ENCODE measurements at regions not wholly inside any gene's neighbourhood (a gene's known extent, or its start where the extent isn't known, plus 50 kb on each side); places are given as distances from the start of the nearest gene placed in this dataset.

GRCh38 chr18:28837100-28837499 is 660.2 kb upstream of the CDH2 start:
- ATAC-seq (ENCODE audit: insufficient read depth, low FRiP score) (no peak), DNase-seq (no peak)
- TF ChIP-seq CTCF (IDR thresholded peaks at IDR 0.05; ENCODE audit: control extremely low read depth, extremely low read depth), result no peak
- no peak overlapping the region for H3K27ac ChIP-seq (ENCODE audit: low read depth in 1 of 2, low read length in 1 of 2)
- H3K9me3 ChIP-seq (ENCODE audit: control insufficient read depth in 4 of 4, insufficient read depth in 3 of 4, low read length in 3 of 4), result no peaks in the 10 kb centered on the region
- H3K4me1 ChIP-seq (ENCODE audit: control insufficient read depth in 5 of 5, insufficient read depth in 5 of 5, low read length in 5 of 5), result no peaks in the 10 kb centered on the region
- H3K27me3 ChIP-seq (ENCODE audit: control insufficient read depth in 3 of 3, insufficient read depth in 3 of 3, low read length in 2 of 3), result no peaks in the 10 kb centered on the region
- no peak overlapping the region for H3K9ac ChIP-seq (ENCODE audit: insufficient read depth in 1 of 2, low read length in 2 of 2)
- no peak overlapping the region for H3K4me3 ChIP-seq
- H3K36me3 ChIP-seq (ENCODE audit: control insufficient read depth in 4 of 4, insufficient read depth in 4 of 4, low read length in 4 of 4), result no peaks in the 10 kb centered on the region
- 64 to 84% methylated on average over 2 of the region's 2 CpGs for WGBS, 2 donors

- no peak overlapping the region for H3K4me3 ChIP-seq
- 87 to 88% methylated on average over 4 of the region's 4 CpGs for WGBS, 2 donors
- no peak for ATAC-seq (ENCODE audit: insufficient read depth, low FRiP score)
- TF ChIP-seq CTCF (IDR thresholded peaks at IDR 0.05; ENCODE audit: control extremely low read depth, extremely low read depth), result no peak
- H3K27ac ChIP-seq (ENCODE audit: low read depth in 1 of 2, low read length in 1 of 2), result no peak overlapping the region
- no peaks in the 10 kb centered on the region for H3K9me3 ChIP-seq (ENCODE audit: control insufficient read depth in 4 of 4, insufficient read depth in 3 of 4, low read length in 3 of 4)
- H3K9ac ChIP-seq (ENCODE audit: insufficient read depth in 1 of 2, low read length in 2 of 2), result no peak overlapping the region
- no peak for DNase-seq
- no peaks in the 10 kb centered on the region for H3K4me1 ChIP-seq (ENCODE audit: control insufficient read depth in 5 of 5, insufficient read depth in 5 of 5, low read length in 5 of 5)
- no peaks in the 10 kb centered on the region for H3K27me3 ChIP-seq (ENCODE audit: control insufficient read depth in 3 of 3, insufficient read depth in 3 of 3, low read length in 2 of 3)
- no peaks in the 10 kb centered on the region for H3K36me3 ChIP-seq (ENCODE audit: control insufficient read depth in 4 of 4, insufficient read depth in 4 of 4, low read length in 4 of 4)
Measured at GRCh38 chr18:28834889-28835288, 658.0 kb upstream of the CDH2 start.

GRCh38 chr18:28831908-28832307 is 655.0 kb upstream of the CDH2 start:
- DNase-seq (no peak), ATAC-seq (ENCODE audit: insufficient read depth, low FRiP score) (no peak)
- H3K9ac ChIP-seq (ENCODE audit: insufficient read depth in 1 of 2, low read length in 2 of 2), result no peak overlapping the region
- H3K36me3 ChIP-seq (ENCODE audit: control insufficient read depth in 4 of 4, insufficient read depth in 4 of 4, low read length in 4 of 4), result no peaks in the 10 kb centered on the region
- H3K27me3 ChIP-seq (ENCODE audit: control insufficient read depth in 3 of 3, insufficient read depth in 3 of 3, low read length in 2 of 3), result no peaks in the 10 kb centered on the region
- no peak overlapping the region for H3K4me3 ChIP-seq
- TF ChIP-seq CTCF (IDR thresholded peaks at IDR 0.05; ENCODE audit: control extremely low read depth, extremely low read depth), result no peak
- H3K9me3 ChIP-seq (ENCODE audit: control insufficient read depth in 4 of 4, insufficient read depth in 3 of 4, low read length in 3 of 4), result no peaks in the 10 kb centered on the region
- H3K27ac ChIP-seq (ENCODE audit: low read depth in 1 of 2, low read length in 1 of 2), result no peak overlapping the region
- no peaks in the 10 kb centered on the region for H3K4me1 ChIP-seq (ENCODE audit: control insufficient read depth in 5 of 5, insufficient read depth in 5 of 5, low read length in 5 of 5)

GRCh38 chr18:28831476-28831875 is 654.5 kb upstream of the CDH2 start:
- no peaks in the 10 kb centered on the region for H3K36me3 ChIP-seq (ENCODE audit: control insufficient read depth in 4 of 4, insufficient read depth in 4 of 4, low read length in 4 of 4)
- no peak overlapping the region for H3K27ac ChIP-seq (ENCODE audit: low read depth in 1 of 2, low read length in 1 of 2)
- H3K9me3 ChIP-seq (ENCODE audit: control insufficient read depth in 4 of 4, insufficient read depth in 3 of 4, low read length in 3 of 4), result no peaks in the 10 kb centered on the region
- no peaks in the 10 kb centered on the region for H3K27me3 ChIP-seq (ENCODE audit: control insufficient read depth in 3 of 3, insufficient read depth in 3 of 3, low read length in 2 of 3)
- H3K9ac ChIP-seq (ENCODE audit: insufficient read depth in 1 of 2, low read length in 2 of 2), result no peak overlapping the region
- ATAC-seq (ENCODE audit: insufficient read depth, low FRiP score) (no peak), DNase-seq (no peak)
- H3K4me3 ChIP-seq, result no peak overlapping the region
- no peak for TF ChIP-seq CTCF (IDR thresholded peaks at IDR 0.05; ENCODE audit: control extremely low read depth, extremely low read depth)
- H3K4me1 ChIP-seq (ENCODE audit: control insufficient read depth in 5 of 5, insufficient read depth in 5 of 5, low read length in 5 of 5), result no peaks in the 10 kb centered on the region

Data from lung (tissue), 11 donors.